Lower leg skin (tissue), 4 donors: ENCODE measurements at regions not wholly inside any gene's neighbourhood (a gene's known extent, or its start where the extent isn't known, plus 50 kb on each side); places are given as distances from the start of the nearest gene placed in this dataset.

Source experiments
- DNase-seq, 2 donors: peaks; one replicate each; pipeline ENCODE4 v3.0.0-alpha.2; 2019; ENCODE audit warnings: low spot score in 2 of 2
- H3K4me3 ChIP-seq: fragments of 200-600 bp; sonication (generic); 2 replicates; pipeline ENCODE4 v1.5.1; 2017; ENCODE audit warnings: mild to moderate bottlenecking, low read depth; ENCODE audit not compliant: poor library complexity, severe bottlenecking
- POLR2A ChIP-seq, 2 donors: fragments of 450-650 bp; IDR thresholded peaks; one replicate each; pipeline ENCODE4 v1.6.1; 2016 to 2017; ENCODE audit warnings: antibody characterized with exemption in 2 of 2, mild to moderate bottlenecking in 1 of 2, moderate library complexity in 1 of 2
- WGBS, 2 donors: methylation state at CpG; one replicate each; pipeline ENCODE4 v1.1.5; 2018; 5-methylcytosine and 5-hydroxymethylcytosine counted together
- intact Hi-C: fragments of 100-400 bp; cut with DNase I; formaldehyde crosslinking; loops from one replicate; pipeline ENCODE4 v1.15.0; 2023; ENCODE audit warnings: low total_unique reads
- TF ChIP-seq, protein P1 (sequence below), 3 donors: fragments of 450-650 bp; IDR thresholded peaks; one replicate each; pipeline ENCODE4 v1.5.1; 2016; ENCODE audit warnings: antibody characterized with exemption in 3 of 3, mild to moderate bottlenecking in 3 of 3, moderate library complexity in 2 of 3

DNA sequence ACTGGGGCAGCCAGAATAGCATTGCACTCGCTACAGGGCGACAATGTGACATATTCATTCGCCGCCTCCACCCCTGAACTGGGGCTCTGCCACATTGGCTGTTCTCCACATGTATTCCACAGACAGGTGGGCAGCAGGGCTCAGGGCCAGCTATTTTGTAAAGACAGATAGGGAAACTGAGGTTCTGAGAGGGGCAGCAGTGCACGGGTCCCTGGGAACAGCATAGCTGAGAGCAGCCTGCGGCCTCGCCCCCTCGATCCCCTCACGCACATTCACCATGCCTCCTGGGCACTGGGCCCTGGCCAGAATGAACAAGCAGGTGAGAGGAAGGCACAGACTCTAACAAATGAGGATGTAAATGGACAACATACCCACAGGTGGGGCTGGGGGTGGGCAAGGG lies 75.0 kb upstream of the SPATA12 start:
- TF ChIP-seq POLR2A (IDR thresholded peaks at IDR 0.05): no peak
- TF ChIP-seq, protein P1, sequence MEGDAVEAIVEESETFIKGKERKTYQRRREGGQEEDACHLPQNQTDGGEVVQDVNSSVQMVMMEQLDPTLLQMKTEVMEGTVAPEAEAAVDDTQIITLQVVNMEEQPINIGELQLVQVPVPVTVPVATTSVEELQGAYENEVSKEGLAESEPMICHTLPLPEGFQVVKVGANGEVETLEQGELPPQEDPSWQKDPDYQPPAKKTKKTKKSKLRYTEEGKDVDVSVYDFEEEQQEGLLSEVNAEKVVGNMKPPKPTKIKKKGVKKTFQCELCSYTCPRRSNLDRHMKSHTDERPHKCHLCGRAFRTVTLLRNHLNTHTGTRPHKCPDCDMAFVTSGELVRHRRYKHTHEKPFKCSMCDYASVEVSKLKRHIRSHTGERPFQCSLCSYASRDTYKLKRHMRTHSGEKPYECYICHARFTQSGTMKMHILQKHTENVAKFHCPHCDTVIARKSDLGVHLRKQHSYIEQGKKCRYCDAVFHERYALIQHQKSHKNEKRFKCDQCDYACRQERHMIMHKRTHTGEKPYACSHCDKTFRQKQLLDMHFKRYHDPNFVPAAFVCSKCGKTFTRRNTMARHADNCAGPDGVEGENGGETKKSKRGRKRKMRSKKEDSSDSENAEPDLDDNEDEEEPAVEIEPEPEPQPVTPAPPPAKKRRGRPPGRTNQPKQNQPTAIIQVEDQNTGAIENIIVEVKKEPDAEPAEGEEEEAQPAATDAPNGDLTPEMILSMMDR (IDR thresholded peaks at IDR 0.05): no peak
- intact Hi-C loops: loop anchor here (10.0 kb wide), 1 partner anchor 181 kb away; the partner anchor contains the start of gene ARHGEF3
- 87 to 92% methylated on average over 9 of the region's 9 CpGs for WGBS, 2 donors
- H3K4me3 ChIP-seq: no peak overlapping the region
- DNase-seq: no peak

DNA sequence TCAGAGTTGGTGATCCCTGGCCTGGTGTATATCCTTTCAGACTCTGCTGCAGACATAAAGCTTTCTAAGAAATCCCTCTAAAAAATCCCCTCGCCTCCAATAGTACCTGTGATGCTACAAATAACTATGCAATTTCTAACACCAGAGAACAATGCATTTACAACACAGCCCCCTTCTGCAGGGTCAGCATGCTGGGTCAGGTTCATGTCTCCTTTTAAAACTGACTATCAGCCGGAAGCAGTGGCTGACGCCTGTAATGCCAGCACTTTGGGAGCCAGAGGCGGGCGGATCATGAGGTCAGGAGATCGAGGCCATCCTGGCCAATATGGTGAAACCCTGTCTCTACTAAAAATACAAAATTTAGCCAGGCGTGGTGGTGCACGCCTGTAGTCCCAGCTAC lies 77.0 kb upstream of the SPATA12 start:
- intact Hi-C loops: loop anchor here (10.0 kb wide), 1 partner anchor 179 kb away; the partner anchor contains the start of gene ARHGEF3
- TF ChIP-seq, protein P1 (IDR thresholded peaks at IDR 0.05): no peak
- no peak for TF ChIP-seq POLR2A (IDR thresholded peaks at IDR 0.05)
- 92 to 94% methylated on average over 8 of the region's 8 CpGs for WGBS, 2 donors

DNA sequence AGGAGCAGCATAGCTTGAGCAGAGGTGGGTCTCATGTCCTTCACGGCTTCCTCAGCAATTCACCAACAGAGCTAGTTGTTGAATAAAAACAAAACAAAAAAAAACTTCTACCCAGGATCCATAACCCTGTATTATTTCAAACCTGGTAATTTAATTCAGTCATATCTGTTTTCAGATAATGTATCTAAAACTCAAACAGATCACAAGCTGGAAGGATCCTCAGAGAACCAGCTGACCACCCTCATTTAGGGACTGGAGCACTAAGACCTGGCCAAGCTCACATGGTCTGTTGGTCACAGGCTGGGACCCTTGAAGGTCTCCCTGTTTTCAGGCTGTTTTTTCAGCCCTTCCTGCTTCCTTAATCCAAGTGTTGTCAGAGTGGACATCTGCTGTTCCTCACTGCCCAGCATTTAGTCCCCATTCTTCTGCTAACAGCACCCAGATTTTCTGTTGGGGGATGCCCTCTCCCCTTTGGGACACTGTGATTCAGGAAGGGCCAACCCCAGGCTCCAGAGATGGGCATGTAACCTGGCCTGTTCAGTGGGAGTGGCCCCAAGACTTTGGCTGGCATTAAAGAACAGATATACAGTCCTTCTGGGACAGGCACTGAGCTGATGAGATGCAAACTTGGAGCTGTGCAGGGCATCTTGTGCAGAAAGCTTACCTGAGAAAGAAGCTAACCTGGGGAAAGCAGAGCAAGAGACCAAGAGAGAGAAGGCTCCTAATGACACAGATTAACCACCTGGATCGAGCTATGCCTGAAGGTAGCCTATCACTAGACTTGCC lies 78.8 kb upstream of the SPATA12 start:
- 62 to 90% methylated on average over 2 of the region's 2 CpGs for WGBS, 2 donors
- no peak overlapping the region for H3K4me3 ChIP-seq
- TF ChIP-seq, protein P1 (IDR thresholded peaks at IDR 0.05): no peak
- no peak for TF ChIP-seq POLR2A (IDR thresholded peaks at IDR 0.05)
- DNase-seq: peak in 1 of 2 donors; percentile 76
- intact Hi-C loops: loop anchor here (10.0 kb wide), 1 partner anchor 177 kb away; the partner anchor contains the start of gene ARHGEF3

More for the DNA sequence above, 77.0 kb upstream of the SPATA12 start:
- peak in 1 of 2 donors; percentile 52 for DNase-seq
- no peak overlapping the region for H3K4me3 ChIP-seq

DNA sequence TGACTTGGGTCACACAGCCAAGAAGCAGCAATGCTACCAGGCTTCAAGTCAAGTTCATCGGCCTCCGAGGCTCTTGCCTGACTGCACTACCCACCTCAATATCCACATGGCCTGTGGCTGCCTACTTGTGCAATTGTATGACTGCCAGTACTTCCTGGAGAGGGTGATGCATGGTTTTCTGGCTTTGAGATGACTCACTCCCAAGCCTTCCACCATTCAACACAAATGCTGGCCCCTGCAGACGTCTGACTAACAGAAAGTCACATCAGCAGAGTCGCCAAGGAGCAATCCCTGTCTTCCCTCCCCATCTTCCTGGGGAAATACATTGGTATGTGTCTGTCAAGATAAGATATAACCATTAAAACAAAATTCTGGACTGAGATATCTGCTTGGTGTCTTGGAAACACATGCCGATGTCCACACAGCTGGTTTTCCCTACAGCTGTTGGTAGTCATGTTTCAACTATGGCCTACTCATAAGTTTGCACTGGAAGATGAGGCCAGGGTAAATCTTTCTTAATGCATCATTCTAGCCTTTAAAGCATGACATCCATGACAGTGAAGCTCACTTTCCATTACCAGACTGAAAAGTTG lies 79.6 kb upstream of the SPATA12 start:
- 44 to 49% methylated on average over 5 of the region's 5 CpGs for WGBS, 2 donors
- DNase-seq: peak in 1 of 2 donors; percentile 80
- no peak overlapping the region for H3K4me3 ChIP-seq
- intact Hi-C loops: loop anchor here (10.0 kb wide), 1 partner anchor 176 kb away; the partner anchor contains the start of gene ARHGEF3
- no peak for TF ChIP-seq POLR2A (IDR thresholded peaks at IDR 0.05)
- TF ChIP-seq, protein P1 (IDR thresholded peaks at IDR 0.05): no peak

DNA sequence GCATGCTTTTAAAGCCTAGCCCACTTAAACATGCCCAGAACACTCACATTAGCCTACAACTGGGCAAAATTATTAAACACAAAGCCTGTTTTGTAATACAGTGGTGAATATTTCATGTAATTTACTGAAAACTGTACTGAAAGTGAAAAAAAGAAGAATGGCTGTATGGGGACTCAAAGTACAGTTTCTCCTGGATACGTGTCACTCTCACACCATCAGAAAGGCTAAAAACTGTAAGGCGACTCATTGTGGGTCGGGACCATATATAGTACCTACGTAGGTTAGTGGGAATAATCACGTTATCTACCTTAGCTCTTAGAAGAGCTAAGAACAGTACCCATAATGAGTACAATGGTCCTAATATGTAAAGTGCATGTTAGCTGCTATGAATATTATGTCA lies 80.2 kb upstream of the SPATA12 start:
- 95 to 96% methylated on average over 5 of the region's 5 CpGs for WGBS, 2 donors
- peak in 1 of 2 donors; percentile 10 for DNase-seq
- no peak for TF ChIP-seq POLR2A (IDR thresholded peaks at IDR 0.05)
- TF ChIP-seq, protein P1 (IDR thresholded peaks at IDR 0.05): no peak
- intact Hi-C loops: loop anchor here (10.0 kb wide), 1 partner anchor 175 kb away; the partner anchor contains the start of gene ARHGEF3
- no peak overlapping the region for H3K4me3 ChIP-seq
